Lung (tissue), 11 donors: ENCODE measurements at regions not wholly inside any gene's neighbourhood (a gene's known extent, or its start where the extent isn't known, plus 50 kb on each side); places are given as distances from the start of the nearest gene placed in this dataset.
"Not testable (repeated sequence)": the region's sequence is repeated elsewhere in the genome, so short reads cannot be mapped to it uniquely, and the experiment has no call there.

ENCODE experiments used
- ATAC-seq: fragments of 200-7000 bp; cut with Tn5 transposase; one replicate; pipeline ENCODE4 v1.9.1; 2020; ENCODE audit warnings: moderate number of reproducible peaks; ENCODE audit not compliant: insufficient read depth, low FRiP score
- DNase-seq, 3 donors: peaks; one replicate each; pipeline ENCODE4 v3.0.0-alpha.2; 2013 to 2017
- H3K27ac ChIP-seq, 2 donors: one replicate each; pipeline ENCODE4 v1.5.1; 2013; ENCODE audit warnings: mild to moderate bottlenecking in 2 of 2, moderate library complexity in 2 of 2, control low read depth in 1 of 2, inconsistent platforms in 1 of 2, low read depth in 1 of 2, low read length in 1 of 2
- H3K27me3 ChIP-seq, 3 donors: one replicate each; pipeline ENCODE4 v1.5.1; 2013; ENCODE audit warnings: low read length in 2 of 3; ENCODE audit not compliant: control insufficient read depth in 3 of 3, insufficient read depth in 3 of 3
- H3K36me3 ChIP-seq, 4 donors: one replicate each; pipeline ENCODE4 v1.5.1; 2013; ENCODE audit warnings: low read length in 4 of 4, mild to moderate bottlenecking in 1 of 4, moderate library complexity in 1 of 4; ENCODE audit not compliant: control insufficient read depth in 4 of 4, insufficient read depth in 4 of 4
- H3K4me1 ChIP-seq, 5 donors: one replicate each; pipeline ENCODE4 v1.5.1; 2013; ENCODE audit warnings: low read length in 5 of 5, mild to moderate bottlenecking in 2 of 5, moderate library complexity in 1 of 5; ENCODE audit not compliant: control insufficient read depth in 5 of 5, insufficient read depth in 5 of 5
- H3K4me3 ChIP-seq: one replicate; pipeline ENCODE4 v1.5.1; 2013; ENCODE audit warnings: mild to moderate bottlenecking, control low read depth, moderate library complexity
- H3K9ac ChIP-seq, 2 donors: one replicate each; pipeline ENCODE4 v1.5.1; 2013; ENCODE audit warnings: low read length in 2 of 2, control low read depth in 1 of 2; ENCODE audit not compliant: insufficient read depth in 1 of 2
- H3K9me3 ChIP-seq, 4 donors: one replicate each; pipeline ENCODE4 v1.5.1; 2013; ENCODE audit warnings: low read length in 3 of 4, mild to moderate bottlenecking in 1 of 4, moderate library complexity in 1 of 4; ENCODE audit not compliant: control insufficient read depth in 4 of 4, insufficient read depth in 3 of 4
- CTCF ChIP-seq: IDR thresholded peaks from 2 replicates; pipeline ENCODE4 v1.5.1; 2012; ENCODE audit warnings: mild to moderate bottlenecking; ENCODE audit errors: control extremely low read depth, extremely low read depth
- WGBS, 2 donors: extraction: QIAGEN DNeasy Blood & Tissue Kit; methylation state at CpG; one replicate each; pipeline ENCODE4 v1.1.7; 2013; 5-methylcytosine and 5-hydroxymethylcytosine counted together
- donor health status: control.
- donor health status: control.
- donor health status: Bipolar disorder and iron deficiency.
- donor health status: healthy.
- donor health status: DM: yes; HTN: yes; CAD: no.

GRCh38 chr6:112443179-112444065, 96.3 kb downstream of the RFPL4B start:
- TF ChIP-seq CTCF: no peak
- ATAC-seq (peak; percentile 19), DNase-seq (peak; percentile 80 to 94 (median 93))
- Histone ChIP-seq H3K4me3 (no peak overlapping the region), H3K4me1 (peaks cover 0 to 19% (median 0%) of the 10 kb centered on the region in 5 donors), H3K27ac (no peak overlapping the region), H3K9me3 (no peaks in the 10 kb centered on the region), H3K36me3 (no peaks in the 10 kb centered on the region), H3K27me3 (no peaks in the 10 kb centered on the region), H3K9ac (no peak overlapping the region)
- WGBS, 2 donors: 73 to 82% methylated on average over 6 of the region's 6 CpGs

- not testable (repeated sequence) for H3K27ac ChIP-seq, H3K4me3 ChIP-seq, H3K9me3 ChIP-seq, DNase-seq, H3K4me1 ChIP-seq, ATAC-seq, H3K9ac ChIP-seq, H3K36me3 ChIP-seq, H3K27me3 ChIP-seq
- WGBS, 2 donors: 78 to 81% methylated on average over 3 of the region's 3 CpGs
Observed at GRCh38 chr6:112448786-112449185, 101.7 kb downstream of the RFPL4B start.

- ATAC-seq: no peak
- Histone ChIP-seq H3K36me3 (peaks cover 0 to 7% (median 0%) of the 10 kb centered on the region in 4 donors), H3K9me3 (peaks cover 0 to 3% (median 0%) of the 10 kb centered on the region in 4 donors), H3K27me3 (no peaks in the 10 kb centered on the region), H3K27ac (no peak overlapping the region), H3K4me1 (peaks cover 0 to 10% (median 0%) of the 10 kb centered on the region in 5 donors), H3K4me3 (no peak overlapping the region), H3K9ac (no peak overlapping the region)
- no peak for DNase-seq
- no peak for TF ChIP-seq CTCF
Observed at GRCh38 chr6:112450663-112451062, 103.5 kb downstream of the RFPL4B start.

GRCh38 chr6:112457886-112458285, 110.8 kb downstream of the RFPL4B start:
- no peak for TF ChIP-seq CTCF
- no peaks in the 10 kb centered on the region for H3K9me3 ChIP-seq
- H3K4me1 ChIP-seq: peaks cover 0 to 3% (median 0%) of the 10 kb centered on the region in 5 donors
- ATAC-seq: no peak
- no peaks in the 10 kb centered on the region for H3K36me3 ChIP-seq
- WGBS, 2 donors: 48 to 81% methylated on average over 1 of the region's 1 CpG
- no peaks in the 10 kb centered on the region for H3K27me3 ChIP-seq
- no peak overlapping the region for H3K27ac ChIP-seq
- no peak overlapping the region for H3K4me3 ChIP-seq
- no peak overlapping the region for H3K9ac ChIP-seq
- DNase-seq: no peak
